ENCODE measurements at regions not wholly inside any gene's neighbourhood (a gene's known extent, or its start where the extent isn't known, plus 50 kb on each side); places are given as distances from the start of the nearest gene placed in this dataset.

GRCh38 chr15:94780166-94780565 lies 548.8 kb downstream of the MCTP2 start:
- no peak overlapping the region for H2AFZ ChIP-seq (ENCODE audit: low read length)
- no peak for DNase-seq (ENCODE audit: low read depth in 2 of 2)
- no peak overlapping the region for H3K4me3 ChIP-seq (replicated peaks in 1 of 4; ENCODE audit: control extremely low read depth in 1 of 4, insufficient read depth in 1 of 4, low read depth in 3 of 4, low read length in 4 of 4)

GRCh38 chr15:94785091-94785490 lies 553.7 kb downstream of the MCTP2 start:
- no peak for DNase-seq (ENCODE audit: low read depth in 2 of 2)
- no peak overlapping the region for H3K4me2 ChIP-seq (ENCODE audit: extremely low read depth, insufficient read depth, low read length)
- H3K27me3 ChIP-seq (ENCODE audit: control insufficient read depth, insufficient read depth, low read length): no peaks in the 10 kb centered on the region
- no peaks in the 10 kb centered on the region for H3K9me3 ChIP-seq (ENCODE audit: control insufficient read depth, insufficient read depth, low read depth, low read length)
- no peak overlapping the region for H3K27ac ChIP-seq (ENCODE audit: insufficient read depth, low read length)
- H3K4me1 ChIP-seq (ENCODE audit: control insufficient read depth, extremely low read depth, insufficient read depth, low read length): no peaks in the 10 kb centered on the region
- H2AFZ ChIP-seq (ENCODE audit: low read length): no peak overlapping the region
- H3K9ac ChIP-seq (ENCODE audit: insufficient read depth, low read length): no peak overlapping the region
- no peaks in the 10 kb centered on the region for H4K20me1 ChIP-seq (ENCODE audit: control insufficient read depth, extremely low read depth, insufficient read depth, low read length)
- no peaks in the 10 kb centered on the region for H3K36me3 ChIP-seq (ENCODE audit: control insufficient read depth, insufficient read depth, low read length)
- H3K4me3 ChIP-seq (replicated peaks in 1 of 4; ENCODE audit: control extremely low read depth in 1 of 4, insufficient read depth in 1 of 4, low read depth in 3 of 4, low read length in 4 of 4): no peak overlapping the region
- TF ChIP-seq EZH2 (IDR thresholded peaks at IDR 0.05; ENCODE audit: low read length, missing control alignments): no peak
- TF ChIP-seq, protein P1, sequence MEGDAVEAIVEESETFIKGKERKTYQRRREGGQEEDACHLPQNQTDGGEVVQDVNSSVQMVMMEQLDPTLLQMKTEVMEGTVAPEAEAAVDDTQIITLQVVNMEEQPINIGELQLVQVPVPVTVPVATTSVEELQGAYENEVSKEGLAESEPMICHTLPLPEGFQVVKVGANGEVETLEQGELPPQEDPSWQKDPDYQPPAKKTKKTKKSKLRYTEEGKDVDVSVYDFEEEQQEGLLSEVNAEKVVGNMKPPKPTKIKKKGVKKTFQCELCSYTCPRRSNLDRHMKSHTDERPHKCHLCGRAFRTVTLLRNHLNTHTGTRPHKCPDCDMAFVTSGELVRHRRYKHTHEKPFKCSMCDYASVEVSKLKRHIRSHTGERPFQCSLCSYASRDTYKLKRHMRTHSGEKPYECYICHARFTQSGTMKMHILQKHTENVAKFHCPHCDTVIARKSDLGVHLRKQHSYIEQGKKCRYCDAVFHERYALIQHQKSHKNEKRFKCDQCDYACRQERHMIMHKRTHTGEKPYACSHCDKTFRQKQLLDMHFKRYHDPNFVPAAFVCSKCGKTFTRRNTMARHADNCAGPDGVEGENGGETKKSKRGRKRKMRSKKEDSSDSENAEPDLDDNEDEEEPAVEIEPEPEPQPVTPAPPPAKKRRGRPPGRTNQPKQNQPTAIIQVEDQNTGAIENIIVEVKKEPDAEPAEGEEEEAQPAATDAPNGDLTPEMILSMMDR (conservative IDR thresholded peaks at IDR 0.05 in 1 of 2, IDR thresholded peaks at IDR 0.05 in 1 of 2; ENCODE audit: low read depth in 1 of 2, low read length in 2 of 2): no peak
- no peaks in the 10 kb centered on the region for H3K79me2 ChIP-seq (ENCODE audit: control insufficient read depth, insufficient read depth, low read length)

More at GRCh38 chr15:94780166-94780565, 548.8 kb downstream of the MCTP2 start:
- Histone ChIP-seq H3K27me3 (ENCODE audit: control insufficient read depth, insufficient read depth, low read length) (no peaks in the 10 kb centered on the region), H3K4me2 (ENCODE audit: extremely low read depth, insufficient read depth, low read length) (no peak overlapping the region), H3K27ac (ENCODE audit: insufficient read depth, low read length) (no peak overlapping the region), H3K9me3 (ENCODE audit: control insufficient read depth, insufficient read depth, low read depth, low read length) (no peaks in the 10 kb centered on the region), H3K79me2 (ENCODE audit: control insufficient read depth, insufficient read depth, low read length) (no peaks in the 10 kb centered on the region), H3K9ac (ENCODE audit: insufficient read depth, low read length) (no peak overlapping the region), H3K4me1 (ENCODE audit: control insufficient read depth, extremely low read depth, insufficient read depth, low read length) (no peaks in the 10 kb centered on the region), H4K20me1 (ENCODE audit: control insufficient read depth, extremely low read depth, insufficient read depth, low read length) (no peaks in the 10 kb centered on the region), H3K36me3 (ENCODE audit: control insufficient read depth, insufficient read depth, low read length) (no peaks in the 10 kb centered on the region)
- TF ChIP-seq, protein P1 (conservative IDR thresholded peaks at IDR 0.05 in 1 of 2, IDR thresholded peaks at IDR 0.05 in 1 of 2; ENCODE audit: low read depth in 1 of 2, low read length in 2 of 2): no peak
- no peak for TF ChIP-seq EZH2 (IDR thresholded peaks at IDR 0.05; ENCODE audit: low read length, missing control alignments)

- no peaks in the 10 kb centered on the region for H3K79me2 ChIP-seq (ENCODE audit: control insufficient read depth, insufficient read depth, low read length)
Measured at GRCh38 chr15:94791008-94791407, 559.6 kb downstream of the MCTP2 start.

More at GRCh38 chr15:94791008-94791407, 559.6 kb downstream of the MCTP2 start:
- no peaks in the 10 kb centered on the region for H3K27me3 ChIP-seq (ENCODE audit: control insufficient read depth, insufficient read depth, low read length)
- TF ChIP-seq, protein P1 (conservative IDR thresholded peaks at IDR 0.05 in 1 of 2, IDR thresholded peaks at IDR 0.05 in 1 of 2; ENCODE audit: low read depth in 1 of 2, low read length in 2 of 2): no peak
- no peak for TF ChIP-seq EZH2 (IDR thresholded peaks at IDR 0.05; ENCODE audit: low read length, missing control alignments)
- no peak overlapping the region for H3K4me2 ChIP-seq (ENCODE audit: extremely low read depth, insufficient read depth, low read length)
- H3K4me1 ChIP-seq (ENCODE audit: control insufficient read depth, extremely low read depth, insufficient read depth, low read length): no peaks in the 10 kb centered on the region
- H3K9ac ChIP-seq (ENCODE audit: insufficient read depth, low read length): no peak overlapping the region
- H4K20me1 ChIP-seq (ENCODE audit: control insufficient read depth, extremely low read depth, insufficient read depth, low read length): no peaks in the 10 kb centered on the region
- H3K36me3 ChIP-seq (ENCODE audit: control insufficient read depth, insufficient read depth, low read length): no peaks in the 10 kb centered on the region
- no peak overlapping the region for H2AFZ ChIP-seq (ENCODE audit: low read length)
- H3K9me3 ChIP-seq (ENCODE audit: control insufficient read depth, insufficient read depth, low read depth, low read length): no peaks in the 10 kb centered on the region
- peak in 1 of 2 donors; percentile 41 for DNase-seq (ENCODE audit: low read depth in 2 of 2)
- H3K4me3 ChIP-seq (replicated peaks in 1 of 4; ENCODE audit: control extremely low read depth in 1 of 4, insufficient read depth in 1 of 4, low read depth in 3 of 4, low read length in 4 of 4): no peak overlapping the region
- H3K27ac ChIP-seq (ENCODE audit: insufficient read depth, low read length): no peak overlapping the region

Data from fibroblast of lung (primary cell).